ENCODE measurements at regions not wholly inside any gene's neighbourhood (a gene's known extent, or its start where the extent isn't known, plus 50 kb on each side); places are given as distances from the start of the nearest gene placed in this dataset.

DNA sequence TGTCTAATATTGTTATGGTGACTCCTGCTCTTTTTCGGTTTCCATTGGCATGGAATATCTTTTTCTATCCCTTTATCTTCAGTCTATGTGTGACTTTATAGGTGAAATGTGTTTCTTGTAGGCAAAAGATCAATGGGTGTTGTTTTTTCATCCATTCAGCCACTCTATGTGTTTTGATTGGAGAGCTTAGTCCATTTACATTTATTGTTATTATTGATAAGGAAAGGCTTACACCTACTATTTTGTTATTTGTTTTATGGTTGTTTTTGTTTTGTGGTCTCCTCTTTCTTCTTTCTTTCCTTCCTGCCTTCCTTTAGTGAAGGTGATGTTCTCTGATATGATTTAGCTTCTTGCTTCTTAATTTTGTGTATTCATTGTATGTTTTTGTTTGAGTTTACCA, 414.3 kb downstream of the ADRA2A start:
- no peaks in the 10 kb centered on the region for H3K4me1 ChIP-seq (ENCODE audit: insufficient read depth, low read length)
- no peaks in the 10 kb centered on the region for H3K79me1 ChIP-seq (ENCODE audit: insufficient read depth, low read depth, low read length, poor library complexity, severe bottlenecking)

More for the DNA sequence above, 414.3 kb downstream of the ADRA2A start:
- Mint-ChIP-seq H3K9me3 (peaks cover 51 to 54% of the 10 kb centered on the region in 2 experiments), H3K27me3 (ENCODE audit: low read depth) (no peaks in the 10 kb centered on the region; the same call in 1 of the 2 replicates), H3K36me3 (ENCODE audit: insufficient read depth in 1 of 3, low read depth in 3 of 3) (peaks cover 20 to 49% (median 36%) of the 10 kb centered on the region in 3 experiments), H3K4me1 (no peaks in the 10 kb centered on the region), H3K27ac (no peak overlapping the region), H3K4me3 (no peak overlapping the region)
- no peak overlapping the region for H2BK5ac ChIP-seq (ENCODE audit: insufficient read length, low read length)
- TF ChIP-seq, protein P1, sequence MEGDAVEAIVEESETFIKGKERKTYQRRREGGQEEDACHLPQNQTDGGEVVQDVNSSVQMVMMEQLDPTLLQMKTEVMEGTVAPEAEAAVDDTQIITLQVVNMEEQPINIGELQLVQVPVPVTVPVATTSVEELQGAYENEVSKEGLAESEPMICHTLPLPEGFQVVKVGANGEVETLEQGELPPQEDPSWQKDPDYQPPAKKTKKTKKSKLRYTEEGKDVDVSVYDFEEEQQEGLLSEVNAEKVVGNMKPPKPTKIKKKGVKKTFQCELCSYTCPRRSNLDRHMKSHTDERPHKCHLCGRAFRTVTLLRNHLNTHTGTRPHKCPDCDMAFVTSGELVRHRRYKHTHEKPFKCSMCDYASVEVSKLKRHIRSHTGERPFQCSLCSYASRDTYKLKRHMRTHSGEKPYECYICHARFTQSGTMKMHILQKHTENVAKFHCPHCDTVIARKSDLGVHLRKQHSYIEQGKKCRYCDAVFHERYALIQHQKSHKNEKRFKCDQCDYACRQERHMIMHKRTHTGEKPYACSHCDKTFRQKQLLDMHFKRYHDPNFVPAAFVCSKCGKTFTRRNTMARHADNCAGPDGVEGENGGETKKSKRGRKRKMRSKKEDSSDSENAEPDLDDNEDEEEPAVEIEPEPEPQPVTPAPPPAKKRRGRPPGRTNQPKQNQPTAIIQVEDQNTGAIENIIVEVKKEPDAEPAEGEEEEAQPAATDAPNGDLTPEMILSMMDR (conservative IDR thresholded peaks at IDR 0.05) = no peak
- no peak overlapping the region for H2BK15ac ChIP-seq (ENCODE audit: low read depth, low read length)
- H4K91ac ChIP-seq (ENCODE audit: insufficient read length, low read depth, low read length) = no peak overlapping the region
- H2BK12ac ChIP-seq (ENCODE audit: insufficient read length, low read depth, low read length) = no peak overlapping the region
- no peak overlapping the region for H3K4ac ChIP-seq (ENCODE audit: low read depth, low read length)
- H4K8ac ChIP-seq (replicated peaks; ENCODE audit: insufficient read length, low read depth, low read length) = no peak overlapping the region
- no peak overlapping the region for H3T11ph ChIP-seq (ENCODE audit: low read length)
- no peak overlapping the region for H4K5ac ChIP-seq (ENCODE audit: insufficient read length, low read depth, low read length)
- H3K27ac ChIP-seq (ENCODE audit: insufficient read length, low read depth, low read length) = no peak overlapping the region
- no peak overlapping the region for H2AK5ac ChIP-seq (ENCODE audit: insufficient read length, low read length)
- H2BK20ac ChIP-seq (ENCODE audit: low read depth, low read length, poor library complexity, severe bottlenecking) = no peak overlapping the region
- no peaks in the 10 kb centered on the region for H3K79me2 ChIP-seq (ENCODE audit: insufficient read depth, low read length)
- no peak overlapping the region for H3K56ac ChIP-seq (ENCODE audit: insufficient read length, low read depth, low read length)
- H3K27me3 ChIP-seq (ENCODE audit: insufficient read depth, low read length) = no peaks in the 10 kb centered on the region
- no peak for DNase-seq
- no peak overlapping the region for H3K23ac ChIP-seq (ENCODE audit: insufficient read length, low read depth, low read length)
- H2AFZ ChIP-seq (ENCODE audit: low read length) = no peak overlapping the region
- peaks cover 5% of the 10 kb centered on the region for H3K9me3 ChIP-seq (ENCODE audit: control insufficient read depth, low read depth, low read length)
- H2BK120ac ChIP-seq (ENCODE audit: low read depth, low read length, poor library complexity, severe bottlenecking) = no peak overlapping the region
- no peak overlapping the region for H3K18ac ChIP-seq (ENCODE audit: insufficient read length, low read depth, low read length)
- no peaks in the 10 kb centered on the region for H3K23me2 ChIP-seq (ENCODE audit: insufficient read length, low read depth, low read length, poor library complexity, severe bottlenecking)
- H3K4me2 ChIP-seq (ENCODE audit: insufficient read depth, insufficient read length, low read length) = no peak overlapping the region
- H4K20me1 ChIP-seq (ENCODE audit: control insufficient read depth, insufficient read depth, insufficient read length) = no peaks in the 10 kb centered on the region
- no peak overlapping the region for H3K9ac ChIP-seq (ENCODE audit: extremely low read depth, insufficient read length, low read length)
- no peak overlapping the region for H3K14ac ChIP-seq (ENCODE audit: insufficient read depth, low read length)
- no CpG with 5 or more reads among the region's 1 CpG for WGBS (ENCODE audit: extremely low coverage, insufficient read length, low lambda C conversion rate)
